Right lobe of liver (tissue), 6 donors: ENCODE measurements at regions not wholly inside any gene's neighbourhood (a gene's known extent, or its start where the extent isn't known, plus 50 kb on each side); places are given as distances from the start of the nearest gene placed in this dataset.

ENCODE experiments used
- ATAC-seq, 4 donors: fragments of 200-7000 bp; cut with Tn5 transposase; one replicate each; pipeline ENCODE4 v1.9.1; 2020; ENCODE audit warnings: mild to moderate bottlenecking in 4 of 4, moderate library complexity in 4 of 4
- DNase-seq, 3 donors: peaks; one replicate each; pipeline ENCODE4 v3.0.0-alpha.2; 2020
- H3K27ac ChIP-seq, 3 donors: fragments of 200-600 bp; one replicate each; pipeline ENCODE4 v1.8.0; 2022
- H3K27me3 ChIP-seq, 2 donors: fragments of 200-600 bp; one replicate each; pipeline ENCODE4 v1.8.0; 2022
- H3K36me3 ChIP-seq, 4 donors: fragments of 200-600 bp; sonication (generic) in 1 of 4; one replicate each; pipeline versions ENCODE4 v1.5.1 to v1.8.0; 2017 to 2022; ENCODE audit warnings: control low read depth in 1 of 4
- H3K4me1 ChIP-seq, 4 donors: fragments of 200-600 bp; sonication (generic) in 1 of 4; one replicate each; pipeline versions ENCODE4 v1.5.1 to v1.8.0; 2017 to 2022; ENCODE audit warnings: control low read depth in 1 of 4
- H3K4me3 ChIP-seq, 3 donors: fragments of 200-600 bp; one replicate each; pipeline ENCODE4 v1.8.0; 2022
- H3K9me3 ChIP-seq, 4 donors: fragments of 200-600 bp; sonication (generic) in 1 of 4; one replicate each; pipeline versions ENCODE4 v1.5.1 to v1.8.0; 2017 to 2022; ENCODE audit warnings: control low read depth in 1 of 4
- POLR2A ChIP-seq: fragments of 450-650 bp; IDR thresholded peaks from one replicate; pipeline ENCODE4 v1.6.1; 2017; ENCODE audit warnings: antibody characterized with exemption, mild to moderate bottlenecking
- WGBS: methylation state at CpG from one replicate; pipeline ENCODE4 v1.1.6; 2018; ENCODE audit warnings: low coverage, low lambda C conversion rate; ENCODE audit not compliant: insufficient coverage; ENCODE audit errors: missing lambda C conversion rate; 5-methylcytosine and 5-hydroxymethylcytosine counted together
- intact Hi-C, 2 donors: fragments of 100-400 bp; cut with DNase I; formaldehyde crosslinking; loops; one replicate each; pipeline versions ENCODE4 v1.11.2 to v1.14.1; 2022
- TF ChIP-seq, protein P1 (sequence below), 4 donors: fragments of 200-600 bp in 3 of 4; fragments of 450-650 bp in 1 of 4; IDR thresholded peaks; one replicate each; pipeline versions ENCODE4 v1.5.1 to v1.8.0; 2016 to 2022; ENCODE audit warnings: antibody characterized with exemption in 4 of 4, mild to moderate bottlenecking in 2 of 4
- donor health status: DM: no; HTN: yes; CAD: no.
- donor health status: DM: no; HTN: no; CAD: no.
- donor health status: DM: no; HTN: no; CAD: no.
- donor health status: DM: no; HTN: yes; CAD: no.
- donor health status: DM: no; HTN: yes; CAD: no.

DNA sequence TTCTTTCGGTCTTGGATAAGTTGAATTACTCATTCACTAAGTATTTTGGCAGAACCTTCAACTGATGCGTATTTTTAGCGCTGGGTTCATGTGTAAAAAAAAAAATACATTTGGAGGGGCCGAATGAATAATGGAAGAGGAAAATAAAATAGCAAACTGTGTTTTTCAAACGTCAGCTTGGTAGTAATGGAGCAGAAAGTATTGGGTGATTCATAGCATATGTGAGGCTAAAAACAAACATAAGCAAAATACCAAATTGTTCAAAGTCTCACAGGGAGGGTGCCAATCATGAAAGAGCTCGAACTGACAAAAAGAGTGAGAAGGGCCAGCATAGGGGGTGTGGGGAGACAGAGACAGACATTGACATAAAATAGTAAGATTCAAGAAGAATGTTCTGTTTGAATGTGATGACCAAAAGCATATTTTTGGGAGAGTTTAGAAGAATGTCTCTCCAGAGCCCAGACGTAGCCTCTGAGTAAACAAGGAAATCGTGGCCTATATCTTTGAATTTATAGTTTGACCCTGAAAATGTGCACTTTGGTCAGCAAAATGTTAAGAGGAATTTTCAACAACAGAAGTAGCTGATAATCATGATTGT lies 174.9 kb upstream of the HMHB1 start:
- H3K27ac ChIP-seq = no peak overlapping the region
- no peak overlapping the region for H3K4me3 ChIP-seq
- H3K4me1 ChIP-seq = no peaks in the 10 kb centered on the region
- no peak for TF ChIP-seq POLR2A
- TF ChIP-seq, protein P1, sequence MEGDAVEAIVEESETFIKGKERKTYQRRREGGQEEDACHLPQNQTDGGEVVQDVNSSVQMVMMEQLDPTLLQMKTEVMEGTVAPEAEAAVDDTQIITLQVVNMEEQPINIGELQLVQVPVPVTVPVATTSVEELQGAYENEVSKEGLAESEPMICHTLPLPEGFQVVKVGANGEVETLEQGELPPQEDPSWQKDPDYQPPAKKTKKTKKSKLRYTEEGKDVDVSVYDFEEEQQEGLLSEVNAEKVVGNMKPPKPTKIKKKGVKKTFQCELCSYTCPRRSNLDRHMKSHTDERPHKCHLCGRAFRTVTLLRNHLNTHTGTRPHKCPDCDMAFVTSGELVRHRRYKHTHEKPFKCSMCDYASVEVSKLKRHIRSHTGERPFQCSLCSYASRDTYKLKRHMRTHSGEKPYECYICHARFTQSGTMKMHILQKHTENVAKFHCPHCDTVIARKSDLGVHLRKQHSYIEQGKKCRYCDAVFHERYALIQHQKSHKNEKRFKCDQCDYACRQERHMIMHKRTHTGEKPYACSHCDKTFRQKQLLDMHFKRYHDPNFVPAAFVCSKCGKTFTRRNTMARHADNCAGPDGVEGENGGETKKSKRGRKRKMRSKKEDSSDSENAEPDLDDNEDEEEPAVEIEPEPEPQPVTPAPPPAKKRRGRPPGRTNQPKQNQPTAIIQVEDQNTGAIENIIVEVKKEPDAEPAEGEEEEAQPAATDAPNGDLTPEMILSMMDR (IDR thresholded peaks at IDR 0.05) = no peak
- ATAC-seq = no peak
- no peaks in the 10 kb centered on the region for H3K27me3 ChIP-seq
- intact Hi-C loops = no loop called here
- H3K36me3 ChIP-seq = no peaks in the 10 kb centered on the region
- WGBS = 70% methylated on average over 8 of the region's 8 CpGs
- no peak for DNase-seq
- no peaks in the 10 kb centered on the region for H3K9me3 ChIP-seq

DNA sequence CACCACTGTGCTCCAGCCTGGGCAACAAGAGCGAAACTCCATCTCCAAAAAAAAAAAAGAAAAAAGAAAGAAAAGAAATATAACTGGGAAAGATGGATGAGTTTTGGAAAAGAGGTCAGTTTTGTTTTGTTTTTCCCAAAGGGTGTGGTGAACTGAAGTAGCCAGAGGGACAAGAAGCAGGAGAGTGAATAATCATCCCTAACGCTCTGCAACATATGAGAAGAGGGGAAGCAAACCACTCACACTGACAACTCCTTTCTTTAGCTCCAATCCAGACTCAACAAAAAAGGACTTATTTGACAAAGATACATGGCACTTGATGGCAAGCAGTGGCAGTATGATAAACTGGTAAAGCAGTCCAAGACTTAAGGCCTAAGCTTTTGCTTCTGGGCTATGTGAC lies 176.1 kb upstream of the HMHB1 start:
- intact Hi-C loops = no loop called here
- 70% methylated on average over 2 of the region's 2 CpGs for WGBS
- no peaks in the 10 kb centered on the region for H3K9me3 ChIP-seq
- no peak for DNase-seq
- ATAC-seq = no peak
- H3K27me3 ChIP-seq = no peaks in the 10 kb centered on the region
- H3K36me3 ChIP-seq = no peaks in the 10 kb centered on the region
- H3K27ac ChIP-seq = no peak overlapping the region
- H3K4me1 ChIP-seq = no peaks in the 10 kb centered on the region
- H3K4me3 ChIP-seq = no peak overlapping the region
- TF ChIP-seq POLR2A = no peak
- TF ChIP-seq, protein P1 (IDR thresholded peaks at IDR 0.05) = no peak

DNA sequence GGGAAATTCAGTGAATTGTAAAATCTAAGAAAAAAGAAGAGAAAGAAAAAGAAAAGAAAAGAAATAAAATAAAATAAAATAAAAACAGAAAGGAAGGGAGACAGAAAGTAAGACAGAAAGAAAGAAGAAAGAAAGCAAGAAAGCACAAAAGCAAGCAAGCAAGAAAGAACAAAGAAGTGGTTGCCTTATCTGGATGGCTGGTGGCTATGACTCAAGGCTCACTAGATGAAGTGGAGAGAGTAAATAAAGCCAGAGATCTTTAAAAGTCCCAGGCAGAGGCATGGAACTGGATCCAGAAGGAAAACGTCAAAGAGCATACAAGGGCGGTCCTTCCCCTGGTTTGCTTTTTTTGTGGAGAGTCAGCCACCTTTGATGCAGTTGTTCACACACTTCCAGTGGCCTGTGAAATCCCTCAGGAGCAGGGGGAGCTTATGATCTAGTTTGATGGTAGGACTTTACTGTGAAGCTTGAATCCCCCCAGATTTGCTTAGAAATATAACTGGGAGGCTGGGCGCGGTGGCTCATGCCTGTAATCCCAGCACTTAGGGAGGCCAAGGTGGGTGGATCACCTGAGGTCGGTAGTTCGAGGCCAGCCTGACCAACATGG lies 176.7 kb upstream of the HMHB1 start:
- H3K27ac ChIP-seq = no peak overlapping the region
- H3K4me3 ChIP-seq = no peak overlapping the region
- DNase-seq (no peak), ATAC-seq (no peak)
- H3K9me3 ChIP-seq = no peaks in the 10 kb centered on the region
- H3K36me3 ChIP-seq = no peaks in the 10 kb centered on the region
- TF ChIP-seq POLR2A = no peak
- TF ChIP-seq, protein P1 (IDR thresholded peaks at IDR 0.05) = no peak
- intact Hi-C loops = no loop called here
- whole genome bisulfite sequencing = 84% methylated on average over 6 of the region's 6 CpGs
- H3K27me3 ChIP-seq = no peaks in the 10 kb centered on the region
- H3K4me1 ChIP-seq = no peaks in the 10 kb centered on the region

DNA sequence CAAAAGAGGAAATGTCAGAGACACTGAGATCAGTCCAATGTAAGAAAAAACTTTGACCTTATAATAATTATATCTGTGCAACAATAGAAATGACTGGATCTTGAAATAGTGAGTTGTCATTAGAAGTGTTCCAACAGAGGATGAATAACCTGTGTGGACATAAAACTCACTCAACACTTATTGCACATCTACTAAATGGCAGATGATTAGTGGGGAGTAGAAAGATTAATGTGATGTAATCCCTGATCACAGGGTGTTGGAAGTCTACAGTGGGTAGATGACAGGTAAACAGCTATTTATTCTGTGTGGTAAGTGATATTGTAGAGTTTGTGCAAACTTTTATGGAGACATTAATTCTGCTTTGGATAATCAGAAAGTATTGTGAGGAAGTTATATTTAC lies 177.3 kb upstream of the HMHB1 start:
- DNase-seq (no peak), ATAC-seq (no peak)
- H3K4me1 ChIP-seq = no peaks in the 10 kb centered on the region
- TF ChIP-seq POLR2A = no peak
- TF ChIP-seq, protein P1 (IDR thresholded peaks at IDR 0.05) = no peak
- H3K36me3 ChIP-seq = no peaks in the 10 kb centered on the region
- intact Hi-C loops = no loop called here
- H3K4me3 ChIP-seq = no peak overlapping the region
- no peaks in the 10 kb centered on the region for H3K27me3 ChIP-seq
- H3K27ac ChIP-seq = no peak overlapping the region
- no peaks in the 10 kb centered on the region for H3K9me3 ChIP-seq
